Esophagus muscularis mucosa (tissue), 4 donors: ENCODE measurements at regions not wholly inside any gene's neighbourhood (a gene's known extent, or its start where the extent isn't known, plus 50 kb on each side); places are given as distances from the start of the nearest gene placed in this dataset.

Experiments used
- CTCF ChIP-seq, 3 experiments: fragments of 200-600 bp in 2 of 3; fragments of 450-650 bp in 1 of 3; sonication (generic) in 2 of 3; IDR thresholded peaks; one replicate each; pipeline ENCODE4 v1.5.1; 2017 to 2019; ENCODE audit warnings: antibody characterized with exemption in 3 of 3, mild to moderate bottlenecking in 2 of 3, moderate library complexity in 1 of 3
- EP300 ChIP-seq: sonication (generic); formaldehyde crosslinking; IDR thresholded peaks from one replicate; pipeline ENCODE4 v1.6.1; 2017; ENCODE audit warnings: antibody characterized with exemption
- POLR2A ChIP-seq: fragments of 450-650 bp; IDR thresholded peaks from one replicate; pipeline ENCODE4 v1.6.1; 2017; ENCODE audit warnings: antibody characterized with exemption, moderate library complexity, mild to moderate bottlenecking, low read depth
- POLR2AphosphoS5 ChIP-seq, 2 donors: sonication (generic); formaldehyde crosslinking; IDR thresholded peaks; one replicate each; pipeline ENCODE4 v1.6.1; 2017; ENCODE audit warnings: antibody characterized with exemption in 2 of 2

- TF ChIP-seq CTCF (IDR thresholded peaks at IDR 0.05) (no peak), POLR2AphosphoS5 (IDR thresholded peaks at IDR 0.05) (no peak), POLR2A (no peak), EP300 (no peak)
Observed at GRCh38 chr2:123035541-123035940, 989.5 kb upstream of the CNTNAP5 start.
